OCI-LY7 (cell line): ENCODE measurements at regions not wholly inside any gene's neighbourhood (a gene's known extent, or its start where the extent isn't known, plus 50 kb on each side); places are given as distances from the start of the nearest gene placed in this dataset.

Experiments used
- BruUV-seq: library from RNA; stranded (reverse); fragments of 400-500 nt; replicated peaks from 2 replicates; lab custom pipeline; 2021; lab: Mats Ljungman, UMichigan
- CTCF ChIA-PET: fragments of 300-600 bp; sonication (Branson Sonifier 250); formaldehyde crosslinking; loops from one replicate; lab custom pipeline; 2022; ENCODE audit warnings: antibody characterized with exemption; ENCODE audit not compliant: unreplicated experiment; lab: Charles Lee
- POLR2A ChIA-PET: fragments of 300-600 bp; sonication (Branson Sonifier 250); formaldehyde crosslinking; loops from one replicate; lab custom pipeline; 2022; ENCODE audit warnings: antibody characterized with exemption; lab: Charles Lee
- DNase-seq: peaks from one replicate; pipeline ENCODE4 v3.0.0-alpha.2; 2015; ENCODE audit warnings: low spot score
- H2AFZ ChIP-seq: fragments of 200-600 bp; sonication (generic), shearing (Covaris generic); 2 replicates; pipeline ENCODE4 v1.6.1; 2014; ENCODE audit warnings: mild to moderate bottlenecking, antibody characterized with exemption, low read length, moderate library complexity
- H3K27ac ChIP-seq: fragments of 200-600 bp; sonication (generic); 2 replicates; pipeline ENCODE4 v1.5.1; 2014; ENCODE audit warnings: mixed run types, low read depth, mild to moderate bottlenecking, moderate library complexity, low read length, inconsistent platforms; ENCODE audit not compliant: poor library complexity, severe bottlenecking
- H3K36me3 ChIP-seq: fragments of 200-600 bp; sonication (generic); 2 replicates; pipeline ENCODE4 v1.6.1; 2014; ENCODE audit warnings: mild to moderate bottlenecking, antibody characterized with exemption, low read length, moderate library complexity, mixed read lengths; ENCODE audit not compliant: insufficient read depth
- H3K4me1 ChIP-seq: fragments of 200-600 bp; sonication (generic); 2 replicates; pipeline ENCODE4 v1.5.1; 2014; ENCODE audit warnings: mild to moderate bottlenecking, low read length; ENCODE audit not compliant: insufficient read depth, poor library complexity, severe bottlenecking
- H3K4me2 ChIP-seq: fragments of 200-600 bp; sonication (generic); 2 replicates; pipeline ENCODE4 v1.6.1; 2014; ENCODE audit warnings: mild to moderate bottlenecking, low read length
- H3K4me3 ChIP-seq: fragments of 200-600 bp; sonication (generic); 2 replicates; pipeline ENCODE4 v1.5.1; 2014; ENCODE audit warnings: mild to moderate bottlenecking, low read depth, low read length; ENCODE audit not compliant: poor library complexity, severe bottlenecking
- H3K79me2 ChIP-seq: fragments of 200-600 bp; sonication (generic); 2 replicates; pipeline ENCODE4 v1.6.1; 2016; ENCODE audit warnings: low read depth, mild to moderate bottlenecking, low read length, moderate library complexity, mixed read lengths; ENCODE audit not compliant: insufficient read depth
- H3K9me2 ChIP-seq: fragments of 200-600 bp; sonication (generic); 2 replicates; pipeline ENCODE4 v1.6.1; 2016; ENCODE audit warnings: mild to moderate bottlenecking, low read length, mixed read lengths; ENCODE audit not compliant: insufficient read depth
- H3K9me3 ChIP-seq: fragments of 200-600 bp; sonication (generic); 2 replicates; pipeline ENCODE4 v1.6.1; 2014; ENCODE audit warnings: mild to moderate bottlenecking, mixed run types, low read length, mixed read lengths
- H4K20me1 ChIP-seq: fragments of 200-600 bp; sonication (generic); 2 replicates; pipeline ENCODE4 v1.6.1; 2014; ENCODE audit warnings: mild to moderate bottlenecking, antibody characterized with exemption, low read length, moderate library complexity, mixed read lengths; ENCODE audit not compliant: insufficient read depth
- CTCF ChIP-seq: fragments of 200-600 bp; sonication (generic); conservative IDR thresholded peaks from 2 replicates; pipeline ENCODE4 v1.5.1; 2014; ENCODE audit warnings: mild to moderate bottlenecking, antibody characterized with exemption, low read length, moderate library complexity, mixed read lengths
- EZH2phosphoT487 ChIP-seq: fragments of 200-600 bp; sonication (generic); IDR thresholded peaks from 2 replicates; pipeline ENCODE4 v1.6.1; 2018; ENCODE audit warnings: low read depth, borderline replicate concordance, mild to moderate bottlenecking, mixed run types, antibody characterized with exemption, low read length, moderate library complexity, mixed read lengths
- intact Hi-C: fragments of 100-400 bp; cut with micrococcal nuclease; formaldehyde crosslinking; loops from one replicate; pipeline ENCODE4 v1.10.0; 2022; ENCODE audit not compliant: unreplicated experiment

GRCh38 chr9:28502189-28502588 lies 928.9 kb upstream of the C9orf72 start:
- ChIA-PET POLR2A (no interaction called here), CTCF (no interaction called here)
- Histone ChIP-seq H3K9me3 (no peaks in the 10 kb centered on the region), H3K4me1 (no peaks in the 10 kb centered on the region), H3K27ac (no peak overlapping the region), H4K20me1 (no peaks in the 10 kb centered on the region), H2AFZ (no peak overlapping the region), H3K36me3 (no peaks in the 10 kb centered on the region), H3K4me2 (no peak overlapping the region), H3K4me3 (no peak overlapping the region), H3K9me2 (no peaks in the 10 kb centered on the region), H3K79me2 (no peaks in the 10 kb centered on the region)
- intact Hi-C loops, result no loop called here
- no peak for DNase-seq
- TF ChIP-seq CTCF (no peak), EZH2phosphoT487 (no peak)
- no TSS peak for BruUV-seq

- no peaks in the 10 kb centered on the region for H3K9me2 ChIP-seq
- no peak overlapping the region for H2AFZ ChIP-seq
- intact Hi-C loops, result no loop called here
- no peak overlapping the region for H3K4me2 ChIP-seq
- DNase-seq, result no peak
- TF ChIP-seq EZH2phosphoT487, result no peak
- no peak for TF ChIP-seq CTCF
- no peak overlapping the region for H3K27ac ChIP-seq
- H4K20me1 ChIP-seq, result no peaks in the 10 kb centered on the region
- POLR2A ChIA-PET, result no interaction called here
- H3K4me3 ChIP-seq, result no peak overlapping the region
- H3K36me3 ChIP-seq, result no peaks in the 10 kb centered on the region
- CTCF ChIA-PET, result no interaction called here
- no TSS peak for BruUV-seq
- H3K79me2 ChIP-seq, result no peaks in the 10 kb centered on the region
- no peaks in the 10 kb centered on the region for H3K4me1 ChIP-seq
- H3K9me3 ChIP-seq, result no peaks in the 10 kb centered on the region
These were observed 929.5 kb upstream of the C9orf72 start for GRCh38 chr9:28502741-28503140.

GRCh38 chr9:28503573-28503972 lies 930.3 kb upstream of the C9orf72 start:
- Histone ChIP-seq H2AFZ (no peak overlapping the region), H3K4me2 (no peak overlapping the region), H4K20me1 (no peaks in the 10 kb centered on the region), H3K4me3 (no peak overlapping the region), H3K27ac (no peak overlapping the region), H3K9me2 (no peaks in the 10 kb centered on the region), H3K36me3 (no peaks in the 10 kb centered on the region), H3K4me1 (no peaks in the 10 kb centered on the region), H3K79me2 (no peaks in the 10 kb centered on the region), H3K9me3 (no peaks in the 10 kb centered on the region)
- POLR2A ChIA-PET, result no interaction called here
- intact Hi-C loops, result no loop called here
- BruUV-seq, result no TSS peak
- CTCF ChIA-PET, result no interaction called here
- DNase-seq, result no peak
- TF ChIP-seq EZH2phosphoT487 (no peak), CTCF (no peak)
